Liver (tissue), 2 donors: ENCODE measurements at regions not wholly inside any gene's neighbourhood (a gene's known extent, or its start where the extent isn't known, plus 50 kb on each side); places are given as distances from the start of the nearest gene placed in this dataset.

Experiments
- TF ChIP-seq, protein P1 (sequence below): fragments of 150-350 bp; IDR thresholded peaks from 2 replicates; pipeline ENCODE4 v1.5.1; 2017; ENCODE audit warnings: improper control_type of control experiment, low read depth, low read length; ENCODE audit not compliant: missing input control
- TF ChIP-seq, protein P2 (sequence below): IDR thresholded peaks from 2 replicates; pipeline ENCODE4 v1.6.1; 2016; ENCODE audit warnings: antibody characterized with exemption, mild to moderate bottlenecking
- donor health status: healthy.

DNA sequence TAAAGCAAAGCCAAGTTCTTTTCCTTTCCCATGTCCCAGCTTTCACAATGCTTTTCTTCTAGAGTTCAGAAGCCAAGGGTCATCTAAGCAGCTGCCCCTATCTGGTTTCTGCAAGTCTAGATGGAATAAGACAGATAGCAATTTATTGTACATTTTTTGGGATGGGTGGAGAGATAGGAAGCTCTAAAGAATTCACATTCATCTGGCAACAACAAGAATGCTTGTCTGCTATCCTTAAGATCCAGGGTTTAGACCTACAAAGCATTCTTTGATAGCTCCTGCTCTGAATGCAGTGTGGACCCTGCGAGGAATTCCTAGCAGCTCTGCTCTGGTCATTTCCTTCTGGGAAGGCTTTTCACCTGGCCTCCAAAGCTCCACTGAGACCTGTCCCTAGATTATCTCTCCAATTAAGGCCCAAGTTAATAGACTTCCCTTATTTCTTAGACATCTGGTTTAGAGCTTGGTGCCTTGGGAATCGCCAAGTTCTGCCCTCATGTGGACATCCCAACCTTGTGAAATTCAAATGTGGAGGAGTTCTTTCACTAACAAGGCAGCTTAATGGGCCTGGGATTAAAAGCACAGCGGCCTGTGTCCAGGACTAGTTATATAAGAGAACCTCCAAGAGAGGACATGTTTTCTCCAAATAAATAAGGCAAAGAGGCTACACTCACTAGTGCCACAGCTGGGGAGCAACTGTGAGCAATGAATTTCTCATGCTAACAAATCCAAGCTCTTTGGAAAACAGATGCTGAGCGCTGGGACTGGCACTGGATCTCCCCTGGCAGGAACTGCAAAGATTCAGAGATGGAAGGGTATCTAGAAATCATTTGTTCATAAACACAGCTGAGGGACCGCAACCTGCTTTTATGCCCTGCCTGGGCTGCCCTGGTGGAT, 384.5 kb upstream of the DDHD1 start:
- TF ChIP-seq, protein P1, sequence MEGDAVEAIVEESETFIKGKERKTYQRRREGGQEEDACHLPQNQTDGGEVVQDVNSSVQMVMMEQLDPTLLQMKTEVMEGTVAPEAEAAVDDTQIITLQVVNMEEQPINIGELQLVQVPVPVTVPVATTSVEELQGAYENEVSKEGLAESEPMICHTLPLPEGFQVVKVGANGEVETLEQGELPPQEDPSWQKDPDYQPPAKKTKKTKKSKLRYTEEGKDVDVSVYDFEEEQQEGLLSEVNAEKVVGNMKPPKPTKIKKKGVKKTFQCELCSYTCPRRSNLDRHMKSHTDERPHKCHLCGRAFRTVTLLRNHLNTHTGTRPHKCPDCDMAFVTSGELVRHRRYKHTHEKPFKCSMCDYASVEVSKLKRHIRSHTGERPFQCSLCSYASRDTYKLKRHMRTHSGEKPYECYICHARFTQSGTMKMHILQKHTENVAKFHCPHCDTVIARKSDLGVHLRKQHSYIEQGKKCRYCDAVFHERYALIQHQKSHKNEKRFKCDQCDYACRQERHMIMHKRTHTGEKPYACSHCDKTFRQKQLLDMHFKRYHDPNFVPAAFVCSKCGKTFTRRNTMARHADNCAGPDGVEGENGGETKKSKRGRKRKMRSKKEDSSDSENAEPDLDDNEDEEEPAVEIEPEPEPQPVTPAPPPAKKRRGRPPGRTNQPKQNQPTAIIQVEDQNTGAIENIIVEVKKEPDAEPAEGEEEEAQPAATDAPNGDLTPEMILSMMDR = no peak
- TF ChIP-seq, protein P2, sequence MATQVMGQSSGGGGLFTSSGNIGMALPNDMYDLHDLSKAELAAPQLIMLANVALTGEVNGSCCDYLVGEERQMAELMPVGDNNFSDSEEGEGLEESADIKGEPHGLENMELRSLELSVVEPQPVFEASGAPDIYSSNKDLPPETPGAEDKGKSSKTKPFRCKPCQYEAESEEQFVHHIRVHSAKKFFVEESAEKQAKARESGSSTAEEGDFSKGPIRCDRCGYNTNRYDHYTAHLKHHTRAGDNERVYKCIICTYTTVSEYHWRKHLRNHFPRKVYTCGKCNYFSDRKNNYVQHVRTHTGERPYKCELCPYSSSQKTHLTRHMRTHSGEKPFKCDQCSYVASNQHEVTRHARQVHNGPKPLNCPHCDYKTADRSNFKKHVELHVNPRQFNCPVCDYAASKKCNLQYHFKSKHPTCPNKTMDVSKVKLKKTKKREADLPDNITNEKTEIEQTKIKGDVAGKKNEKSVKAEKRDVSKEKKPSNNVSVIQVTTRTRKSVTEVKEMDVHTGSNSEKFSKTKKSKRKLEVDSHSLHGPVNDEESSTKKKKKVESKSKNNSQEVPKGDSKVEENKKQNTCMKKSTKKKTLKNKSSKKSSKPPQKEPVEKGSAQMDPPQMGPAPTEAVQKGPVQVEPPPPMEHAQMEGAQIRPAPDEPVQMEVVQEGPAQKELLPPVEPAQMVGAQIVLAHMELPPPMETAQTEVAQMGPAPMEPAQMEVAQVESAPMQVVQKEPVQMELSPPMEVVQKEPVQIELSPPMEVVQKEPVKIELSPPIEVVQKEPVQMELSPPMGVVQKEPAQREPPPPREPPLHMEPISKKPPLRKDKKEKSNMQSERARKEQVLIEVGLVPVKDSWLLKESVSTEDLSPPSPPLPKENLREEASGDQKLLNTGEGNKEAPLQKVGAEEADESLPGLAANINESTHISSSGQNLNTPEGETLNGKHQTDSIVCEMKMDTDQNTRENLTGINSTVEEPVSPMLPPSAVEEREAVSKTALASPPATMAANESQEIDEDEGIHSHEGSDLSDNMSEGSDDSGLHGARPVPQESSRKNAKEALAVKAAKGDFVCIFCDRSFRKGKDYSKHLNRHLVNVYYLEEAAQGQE = no peak
